ENCODE measurements at regions not wholly inside any gene's neighbourhood (a gene's known extent, or its start where the extent isn't known, plus 50 kb on each side); places are given as distances from the start of the nearest gene placed in this dataset.

GRCh38 chr4:14076776-14077175 lies 449.3 kb upstream of the BOD1L1 start:
- Histone ChIP-seq H3K9ac (no peak overlapping the region), H3K27me3 (ENCODE audit: insufficient read depth) (no peaks in the 10 kb centered on the region), H3K4me1 (ENCODE audit: control insufficient read depth in 1 of 2, insufficient read depth in 2 of 2, low read depth in 1 of 2, low read length in 1 of 2) (no peaks in the 10 kb centered on the region), H3K79me2 (ENCODE audit: insufficient read depth) (no peaks in the 10 kb centered on the region), H3K27ac (ENCODE audit: low read depth in 2 of 2, low read length in 1 of 2) (no peak overlapping the region), H3K4me3 (ENCODE audit: low read depth in 2 of 2, low read length in 1 of 2) (no peak overlapping the region), H3K4me2 (no peak overlapping the region), H3K9me3 (no peaks in the 10 kb centered on the region), H3F3A (replicated peaks; ENCODE audit: insufficient read depth) (no peaks in the 10 kb centered on the region), H4K20me1 (ENCODE audit: insufficient read depth) (no peaks in the 10 kb centered on the region), H2AFZ (ENCODE audit: low read depth) (no peak overlapping the region), H3K36me3 (replicated peaks in 1 of 2; ENCODE audit: control insufficient read depth in 1 of 2, insufficient read depth in 2 of 2, low read length in 1 of 2) (no peaks in the 10 kb centered on the region), H3K9me2 (no peaks in the 10 kb centered on the region)
- WGBS (ENCODE audit: low lambda C conversion rate) = 87% methylated on average over 3 of the region's 3 CpGs
- DNase-seq = no peak
- ChIA-PET CTCF (interaction anchor here (0.6 to 1.0 kb wide), 2 partner anchors 18 to 424 kb away, joined by 3 to 4 read pairs; no protein-coding TSS in a partner anchor), POLR2A (no interaction called here)
- TF ChIP-seq RCOR1 (IDR thresholded peaks at IDR 0.05; ENCODE audit: low read length) (no peak), JUND (IDR thresholded peaks at IDR 0.05) (no peak), MAX (IDR thresholded peaks at IDR 0.05; ENCODE audit: low read depth) (no peak), PBX3 (IDR thresholded peaks at IDR 0.05) (no peak), RXRA (IDR thresholded peaks at IDR 0.05; ENCODE audit: borderline replicate concordance, low read depth) (no peak), SIN3A (IDR thresholded peaks at IDR 0.05; ENCODE audit: borderline replicate concordance, low read depth, low read length) (no peak), YY1 (IDR thresholded peaks at IDR 0.05; ENCODE audit: low read depth) (no peak), USF1 (IDR thresholded peaks at IDR 0.05; ENCODE audit: borderline replicate concordance, low read depth) (no peak), EZH2phosphoT487 (IDR thresholded peaks at IDR 0.05; ENCODE audit: borderline replicate concordance, low read depth) (no peak), NFIC (IDR thresholded peaks at IDR 0.05; ENCODE audit: borderline replicate concordance) (no peak), GATA2 (CRISPR knock-in tag; IDR thresholded peaks at IDR 0.05) (no peak), SMC3 (IDR thresholded peaks at IDR 0.05; ENCODE audit: low read depth, low read length) (no peak), POLR2AphosphoS5 (IDR thresholded peaks at IDR 0.05; ENCODE audit: low read depth, low read length) (no peak), MXI1 (IDR thresholded peaks at IDR 0.05; ENCODE audit: low read depth, low read length) (no peak), MEF2A (IDR thresholded peaks at IDR 0.05; ENCODE audit: borderline replicate concordance, low read depth) (no peak), FOXM1 (IDR thresholded peaks at IDR 0.05; ENCODE audit: low read depth) (no peak)

GRCh38 chr4:14078326-14078725 lies 450.8 kb upstream of the BOD1L1 start:
- Histone ChIP-seq H3K4me3 (ENCODE audit: low read depth in 2 of 2, low read length in 1 of 2) (no peak overlapping the region), H3K9ac (no peak overlapping the region), H3K36me3 (replicated peaks in 1 of 2; ENCODE audit: control insufficient read depth in 1 of 2, insufficient read depth in 2 of 2, low read length in 1 of 2) (no peaks in the 10 kb centered on the region), H3F3A (replicated peaks; ENCODE audit: insufficient read depth) (no peaks in the 10 kb centered on the region), H2AFZ (ENCODE audit: low read depth) (no peak overlapping the region), H3K4me2 (no peak overlapping the region), H3K27me3 (ENCODE audit: insufficient read depth) (no peaks in the 10 kb centered on the region), H3K4me1 (ENCODE audit: control insufficient read depth in 1 of 2, insufficient read depth in 2 of 2, low read depth in 1 of 2, low read length in 1 of 2) (no peaks in the 10 kb centered on the region), H3K9me3 (no peaks in the 10 kb centered on the region), H4K20me1 (ENCODE audit: insufficient read depth) (no peaks in the 10 kb centered on the region), H3K79me2 (ENCODE audit: insufficient read depth) (no peaks in the 10 kb centered on the region), H3K9me2 (no peaks in the 10 kb centered on the region), H3K27ac (ENCODE audit: low read depth in 2 of 2, low read length in 1 of 2) (no peak overlapping the region)
- POLR2A ChIA-PET = no interaction called here
- TF ChIP-seq EP300 (IDR thresholded peaks at IDR 0.05; ENCODE audit: borderline replicate concordance in 1 of 2, low read depth in 1 of 2, low read length in 1 of 2) (no peak), POLR2AphosphoS5 (IDR thresholded peaks at IDR 0.05; ENCODE audit: low read depth, low read length) (no peak), TAF1 (IDR thresholded peaks at IDR 0.05; ENCODE audit: borderline replicate concordance, low read depth, low read length) (no peak), FOXM1 (IDR thresholded peaks at IDR 0.05; ENCODE audit: low read depth) (no peak), MEF2A (IDR thresholded peaks at IDR 0.05; ENCODE audit: borderline replicate concordance, low read depth) (no peak), SMC3 (IDR thresholded peaks at IDR 0.05; ENCODE audit: low read depth, low read length) (no peak), USF1 (IDR thresholded peaks at IDR 0.05; ENCODE audit: borderline replicate concordance, low read depth) (no peak)
- DNase-seq = no peak
- WGBS (ENCODE audit: low lambda C conversion rate) = 67% methylated on average over 3 of the region's 3 CpGs
- CTCF ChIA-PET = interaction anchor here (1.3 kb wide), 1 partner anchor 424 kb away, joined by 3 read pairs; no protein-coding TSS in a partner anchor

Data from SK-N-SH (cell line).